Testis (tissue), 2 donors: ENCODE measurements at regions not wholly inside any gene's neighbourhood (a gene's known extent, or its start where the extent isn't known, plus 50 kb on each side); places are given as distances from the start of the nearest gene placed in this dataset.

Source experiments
- DNase-seq: peaks from one replicate; pipeline ENCODE4 v3.0.0-alpha.2; 2019
- H3K27ac ChIP-seq, 2 donors: fragments of 200-600 bp; sonication (generic); one replicate each; pipeline ENCODE4 v1.5.1; 2019
- H3K27me3 ChIP-seq: fragments of 200-600 bp; sonication (generic); one replicate; pipeline ENCODE4 v1.5.1; 2019
- H3K36me3 ChIP-seq: fragments of 200-600 bp; sonication (generic); one replicate; pipeline ENCODE4 v1.5.1; 2017; ENCODE audit warnings: low read depth; ENCODE audit errors: missing control alignments
- H3K4me1 ChIP-seq: fragments of 200-600 bp; sonication (generic); one replicate; pipeline ENCODE4 v1.5.1; 2019
- H3K4me3 ChIP-seq, 2 donors: fragments of 200-600 bp; sonication (generic); one replicate each; pipeline ENCODE4 v1.5.1; 2017 to 2019
- H3K9me3 ChIP-seq: fragments of 200-600 bp; sonication (generic); one replicate; pipeline ENCODE4 v1.5.1; 2017
- CTCF ChIP-seq, 3 experiments: fragments of 450-650 bp in 2 of 3; fragments of 200-600 bp in 1 of 3; sonication (generic) in 1 of 3; IDR thresholded peaks; one replicate each; pipeline ENCODE4 v1.5.1; 2016 to 2019; ENCODE audit warnings: antibody characterized with exemption in 3 of 3, mild to moderate bottlenecking in 2 of 3, moderate library complexity in 1 of 3
- POLR2A ChIP-seq: fragments of 450-650 bp; IDR thresholded peaks from one replicate; pipeline ENCODE4 v1.6.1; 2017; ENCODE audit warnings: antibody characterized with exemption, mild to moderate bottlenecking, moderate library complexity
- WGBS, 2 donors: methylation state at CpG; one replicate each; pipeline ENCODE4 v1.1.5; 2018; 5-methylcytosine and 5-hydroxymethylcytosine counted together
- intact Hi-C: fragments of 100-400 bp; cut with DNase I; formaldehyde crosslinking; loops from one replicate; pipeline ENCODE4 v1.15.1; 2023; ENCODE audit warnings: low total_unique reads

- H3K27me3 ChIP-seq: no peaks in the 10 kb centered on the region
- H3K9me3 ChIP-seq: no peaks in the 10 kb centered on the region
- WGBS, 2 donors: 46 to 48% methylated on average over 2 of the region's 2 CpGs
- DNase-seq: no peak
- H3K27ac ChIP-seq: no peak overlapping the region
- no peak for TF ChIP-seq POLR2A
- no peak for TF ChIP-seq CTCF (IDR thresholded peaks at IDR 0.05)
- no peaks in the 10 kb centered on the region for H3K36me3 ChIP-seq
- no peak overlapping the region for H3K4me3 ChIP-seq
- no peaks in the 10 kb centered on the region for H3K4me1 ChIP-seq
- intact Hi-C loops: no loop called here
Measured at GRCh38 chr6:85169189-85169588, 280.7 kb upstream of the NT5E start.

GRCh38 chr6:85168146-85168545 is 281.7 kb upstream of the NT5E start:
- no peak for DNase-seq
- TF ChIP-seq POLR2A (no peak), CTCF (IDR thresholded peaks at IDR 0.05) (no peak)
- Histone ChIP-seq H3K4me1 (no peaks in the 10 kb centered on the region), H3K9me3 (no peaks in the 10 kb centered on the region), H3K27me3 (no peaks in the 10 kb centered on the region), H3K36me3 (no peaks in the 10 kb centered on the region), H3K4me3 (no peak overlapping the region), H3K27ac (no peak overlapping the region)
- intact Hi-C loops: no loop called here
- WGBS, 2 donors: 80 to 90% methylated on average over 2 of the region's 2 CpGs

DNA sequence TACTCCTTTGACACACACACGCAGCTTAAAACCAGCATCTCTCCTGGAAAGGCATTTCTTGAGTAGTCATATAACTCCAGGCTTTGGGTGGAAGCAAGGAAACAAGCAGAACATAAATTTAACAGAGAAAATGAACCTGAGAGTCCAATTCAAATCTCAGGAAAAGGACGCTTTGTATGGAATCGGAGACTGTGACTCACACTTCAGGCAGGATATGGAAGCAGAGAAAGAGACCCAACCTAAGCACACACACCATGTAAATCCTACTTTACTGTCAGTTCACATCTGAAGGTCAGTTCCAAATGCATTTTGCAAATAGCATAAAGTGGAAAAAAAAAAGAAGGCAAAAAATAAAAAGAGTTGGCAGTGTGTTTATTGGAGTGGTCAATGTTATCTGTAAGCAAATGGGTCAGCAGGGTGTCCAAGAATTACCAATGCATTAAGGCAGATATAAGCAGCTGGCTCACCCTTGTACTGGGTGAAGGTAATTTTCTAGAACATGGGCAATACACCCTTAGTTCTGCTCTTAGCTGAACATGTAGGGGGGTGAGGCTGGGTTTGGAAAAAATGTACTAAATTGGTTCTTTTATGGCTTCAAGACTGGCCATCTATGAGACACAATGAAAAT is 283.7 kb upstream of the NT5E start:
- H3K9me3 ChIP-seq: no peaks in the 10 kb centered on the region
- TF ChIP-seq POLR2A: no peak
- no peak for TF ChIP-seq CTCF (IDR thresholded peaks at IDR 0.05)
- H3K27me3 ChIP-seq: no peaks in the 10 kb centered on the region
- H3K4me1 ChIP-seq: no peaks in the 10 kb centered on the region
- WGBS, 2 donors: 86 to 89% methylated on average over 3 of the region's 3 CpGs
- no peak overlapping the region for H3K27ac ChIP-seq
- DNase-seq: no peak
- H3K36me3 ChIP-seq: no peaks in the 10 kb centered on the region
- intact Hi-C loops: no loop called here
- no peak overlapping the region for H3K4me3 ChIP-seq

GRCh38 chr6:85163156-85164080 is 286.5 kb upstream of the NT5E start:
- Histone ChIP-seq H3K36me3 (no peaks in the 10 kb centered on the region), H3K4me1 (no peaks in the 10 kb centered on the region), H3K27ac (no peak overlapping the region), H3K4me3 (no peak overlapping the region), H3K27me3 (no peaks in the 10 kb centered on the region), H3K9me3 (no peaks in the 10 kb centered on the region)
- no peak for DNase-seq
- no peak for TF ChIP-seq POLR2A
- no peak for TF ChIP-seq CTCF (IDR thresholded peaks at IDR 0.05)
- intact Hi-C loops: no loop called here
- WGBS, 2 donors: 42 to 49% methylated on average over 7 of the region's 7 CpGs
